ENCODE measurements at regions not wholly inside any gene's neighbourhood (a gene's known extent, or its start where the extent isn't known, plus 50 kb on each side); places are given as distances from the start of the nearest gene placed in this dataset.

DNA sequence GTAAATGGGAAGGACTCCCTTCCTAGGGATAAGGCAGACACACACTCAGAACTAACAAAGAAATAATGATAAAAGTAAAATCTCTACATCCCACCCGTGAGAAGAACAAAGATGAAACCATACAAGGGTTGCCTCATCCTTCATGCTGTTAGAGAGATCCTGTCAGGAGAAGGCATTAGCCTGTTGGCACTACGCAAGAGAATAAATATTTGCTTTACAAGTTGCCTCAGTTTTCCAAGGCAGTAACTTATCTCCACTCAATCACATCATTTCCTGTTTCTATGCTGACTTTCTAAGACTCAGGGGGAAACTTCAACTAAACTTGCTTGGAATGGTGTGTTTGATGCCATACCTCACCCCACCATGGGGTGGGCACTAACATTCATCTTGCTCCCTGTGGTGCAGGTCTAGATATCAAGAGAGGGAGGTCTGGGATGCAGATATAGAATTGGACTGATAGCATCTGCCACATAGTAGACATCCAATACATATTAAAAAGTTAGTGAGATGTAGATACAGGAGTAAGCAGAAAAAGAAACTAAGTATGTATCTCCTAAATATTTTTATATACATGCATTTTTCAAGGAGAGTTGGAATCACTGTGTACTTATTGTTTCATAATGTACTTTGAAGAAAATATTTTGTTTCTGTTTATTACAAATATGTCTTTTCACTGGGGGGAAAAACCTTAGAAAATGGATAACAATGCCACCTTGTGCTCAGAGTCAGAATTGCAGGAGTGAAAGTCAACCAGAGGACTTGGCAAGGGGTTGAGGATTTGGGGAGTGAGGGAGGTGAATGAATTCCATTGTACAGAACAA lies 57.2 kb upstream of the BEX4 start:
- TF ChIP-seq CTCF (IDR thresholded peaks at IDR 0.05) (peak in 2 of 3 donors; percentile 14 to 38), POLR2A (IDR thresholded peaks at IDR 0.05) (no peak), POLR2AphosphoS5 (IDR thresholded peaks at IDR 0.05) (no peak)
